HG03457 (cell line): ENCODE measurements at regions not wholly inside any gene's neighbourhood (a gene's known extent, or its start where the extent isn't known, plus 50 kb on each side); places are given as distances from the start of the nearest gene placed in this dataset.
"Not testable (repeated sequence)": the region's sequence is repeated elsewhere in the genome, so short reads cannot be mapped to it uniquely, and the experiment has no call there.

Experiments used
- ATAC-seq: cut with Tn5 transposase; IDR thresholded peaks from one replicate; pipeline ENCODE4 v1.9.1; 2021; ENCODE audit warnings: moderate number of reproducible peaks; ENCODE audit not compliant: unreplicated experiment

GRCh38 chr9:96133321-96134021 lies 168.5 kb downstream of the HSD17B3 start:
- no peak for ATAC-seq

DNA sequence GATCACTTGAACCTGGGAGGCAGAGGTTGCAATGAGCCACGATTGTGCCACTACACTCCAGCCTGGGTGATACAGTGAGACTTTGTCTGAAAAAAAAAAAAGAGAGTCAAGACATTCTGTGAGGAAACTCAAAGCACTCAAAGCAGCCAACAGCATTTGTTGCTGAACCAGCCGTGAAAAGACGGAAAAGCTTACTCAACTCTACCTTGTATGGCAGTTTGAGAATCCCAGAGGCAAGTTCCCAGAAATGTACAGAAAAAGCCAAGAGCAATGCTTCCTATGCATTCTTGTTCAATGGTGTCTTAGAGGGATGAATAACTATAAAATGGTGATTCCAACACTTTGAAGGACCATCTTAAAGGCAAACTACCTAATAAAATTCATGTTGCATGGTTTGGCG lies 170.2 kb downstream of the HSD17B3 start:
- no peak for ATAC-seq

- ATAC-seq: no peak
These were observed 171.0 kb downstream of the HSD17B3 start for GRCh38 chr9:96130970-96131369.

GRCh38 chr9:96129747-96130146 lies 172.2 kb downstream of the HSD17B3 start:
- ATAC-seq: no peak

DNA sequence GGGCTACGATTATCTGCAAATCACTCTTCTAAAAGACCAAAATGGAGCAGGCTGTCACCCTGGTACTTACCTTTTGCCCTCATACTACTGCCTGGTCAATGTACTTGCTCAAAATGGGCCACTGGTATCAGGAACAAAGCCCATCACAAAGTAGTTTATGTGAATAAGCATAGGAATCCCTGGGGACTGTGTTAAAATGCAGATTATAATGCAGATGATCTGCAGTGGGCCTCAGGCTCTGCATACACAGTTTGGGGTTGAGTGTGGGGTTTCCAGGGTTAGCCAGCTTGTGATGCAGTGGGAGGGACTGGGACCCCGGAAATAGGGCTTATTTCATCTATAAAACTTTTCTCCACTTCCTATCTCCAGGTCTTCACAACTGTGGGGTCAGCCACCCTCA lies 173.1 kb downstream of the HSD17B3 start:
- ATAC-seq: no peak

DNA sequence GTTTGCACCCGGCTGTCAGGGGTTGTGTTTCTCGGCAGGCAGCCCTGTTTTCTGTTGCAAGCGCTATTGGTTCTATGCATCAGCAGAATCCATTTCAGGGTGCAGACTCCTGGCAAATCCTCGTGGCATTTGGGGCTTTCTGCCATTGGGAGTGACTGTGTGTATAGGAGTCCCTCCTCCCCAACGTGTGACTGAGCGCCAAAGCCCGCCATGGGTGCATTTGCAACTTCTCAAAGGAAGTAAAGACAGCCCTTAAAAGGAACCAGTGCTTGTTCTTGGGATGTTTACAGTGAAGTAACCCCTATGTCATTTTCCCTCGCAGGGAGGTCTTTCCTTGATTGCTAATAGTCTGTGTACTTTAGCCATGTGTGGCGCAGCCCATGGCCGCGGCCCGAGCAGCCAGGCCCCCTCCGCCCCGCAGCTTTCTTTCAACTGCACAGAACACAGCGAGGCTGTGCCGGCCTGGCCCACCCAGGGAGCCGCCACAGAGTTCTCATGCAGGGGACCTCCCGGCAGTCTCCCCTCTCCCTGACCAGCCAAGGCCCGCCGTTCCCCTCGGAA lies 175.6 kb downstream of the HSD17B3 start:
- no peak for ATAC-seq

DNA sequence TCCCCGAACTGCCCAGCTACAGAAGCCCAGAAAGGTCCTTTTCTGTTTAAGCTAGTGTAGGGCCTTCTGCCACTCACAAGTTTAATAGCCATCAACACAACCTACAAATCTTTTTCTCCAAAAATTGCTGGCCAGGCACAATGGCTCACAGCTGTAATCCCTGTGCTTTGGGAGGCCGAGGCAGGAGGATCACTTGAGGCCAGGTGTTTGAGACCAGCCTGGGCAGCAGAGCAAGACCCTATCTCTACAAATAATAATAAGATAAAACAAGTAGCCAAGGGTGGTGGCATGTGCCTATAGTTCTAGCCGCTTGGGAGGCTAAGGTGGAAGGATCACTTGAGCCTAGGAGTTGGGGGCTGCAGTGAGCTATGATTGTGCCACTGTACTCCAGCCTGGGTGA lies 176.4 kb downstream of the HSD17B3 start:
- ATAC-seq: no peak

DNA sequence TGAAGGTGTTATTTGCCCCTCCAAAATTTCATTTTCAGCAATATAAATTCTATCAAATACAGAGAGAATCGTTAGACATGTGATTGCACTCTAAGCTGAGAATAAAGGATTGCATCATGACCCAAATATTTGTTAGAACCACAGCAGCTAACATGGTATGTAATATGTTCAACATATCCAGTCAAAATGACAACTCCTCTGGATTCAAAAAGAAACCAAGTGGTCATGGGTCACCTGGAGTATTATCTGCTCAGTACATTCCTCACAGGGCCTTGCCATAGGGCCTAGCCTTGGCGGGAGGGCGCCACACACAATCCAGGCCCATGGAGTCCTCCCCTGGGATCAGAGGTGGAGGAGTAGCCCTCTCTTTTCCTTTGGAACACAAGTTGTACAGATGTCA lies 179.2 kb downstream of the HSD17B3 start:
- no peak for ATAC-seq

DNA sequence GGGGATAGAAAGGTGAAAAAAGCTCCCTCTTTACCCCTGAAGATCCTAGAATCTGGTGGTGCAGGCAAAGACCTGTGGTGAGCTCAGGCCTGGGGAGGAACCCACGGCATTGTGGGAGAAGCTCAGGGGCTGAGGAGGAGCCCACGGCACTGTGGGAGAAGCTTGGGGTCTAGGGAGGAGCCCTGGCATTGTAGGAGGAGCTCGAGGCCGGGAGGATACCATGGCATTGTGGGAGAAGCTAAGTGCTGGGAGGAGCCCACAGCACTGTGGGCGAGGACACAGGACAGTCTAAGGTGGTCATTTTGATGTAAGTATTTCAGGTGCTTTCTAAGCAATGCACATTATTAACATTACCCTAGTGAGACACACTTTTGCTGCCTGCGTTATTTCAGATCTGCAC lies 179.7 kb downstream of the HSD17B3 start:
- no peak for ATAC-seq

DNA sequence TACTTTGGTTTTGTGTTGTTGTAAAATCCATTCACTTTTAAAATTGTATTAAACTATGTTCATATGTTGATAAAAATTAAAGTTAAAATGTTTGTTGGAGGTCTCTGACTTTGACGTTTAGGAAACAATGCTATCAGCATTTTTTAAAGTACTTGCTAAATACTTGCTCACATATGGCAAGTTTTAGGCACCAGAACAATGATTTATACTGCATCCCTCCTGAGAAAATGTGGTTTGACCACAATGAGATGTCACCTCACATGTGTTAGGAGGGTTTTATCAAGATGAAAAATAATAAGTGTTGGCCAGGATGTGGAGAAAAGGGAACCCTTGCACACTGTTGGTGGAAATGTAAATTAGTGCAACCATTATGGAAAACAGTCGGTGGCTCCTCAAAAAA lies 180.8 kb downstream of the HSD17B3 start:
- ATAC-seq: no peak

GRCh38 chr9:96117398-96118080 lies 184.4 kb downstream of the HSD17B3 start:
- ATAC-seq: no peak

DNA sequence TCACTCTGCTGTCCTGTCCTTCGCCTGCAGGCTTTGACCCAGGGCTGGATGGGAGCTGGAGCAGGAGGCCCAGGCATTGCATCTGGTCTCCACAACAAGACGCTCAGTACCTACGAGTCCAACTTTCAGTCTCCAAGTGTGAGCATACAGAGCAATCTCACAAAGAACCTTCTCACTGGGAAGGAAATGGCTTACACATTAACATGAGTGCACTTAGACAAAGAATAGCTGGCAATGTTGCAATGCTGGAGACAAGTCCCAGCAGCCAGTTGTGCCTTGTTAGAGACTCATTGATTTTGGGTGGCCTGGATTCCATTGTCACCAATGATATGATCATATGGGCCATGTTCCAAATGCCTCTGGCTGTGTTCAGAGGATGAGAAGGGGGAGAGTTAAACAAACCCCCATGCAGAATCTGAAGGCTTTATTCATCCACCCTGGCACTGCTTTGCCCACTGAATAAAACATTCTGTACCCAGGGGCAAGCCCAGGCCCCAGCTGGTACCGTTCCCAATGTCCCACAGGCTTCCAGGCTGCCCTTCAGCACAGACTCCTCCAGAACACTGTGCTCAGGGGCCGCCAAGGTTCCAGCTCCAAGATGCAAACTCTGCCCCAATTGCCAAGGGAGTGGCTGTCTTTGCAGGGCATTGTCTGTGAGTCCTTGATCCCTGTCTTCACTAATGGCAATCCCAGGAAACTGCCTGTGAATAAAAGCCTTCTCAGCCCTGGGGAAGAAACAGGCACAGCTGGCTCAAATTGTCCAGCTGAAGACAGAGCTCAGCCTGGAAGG lies 185.5 kb downstream of the HSD17B3 start:
- ATAC-seq: no peak

DNA sequence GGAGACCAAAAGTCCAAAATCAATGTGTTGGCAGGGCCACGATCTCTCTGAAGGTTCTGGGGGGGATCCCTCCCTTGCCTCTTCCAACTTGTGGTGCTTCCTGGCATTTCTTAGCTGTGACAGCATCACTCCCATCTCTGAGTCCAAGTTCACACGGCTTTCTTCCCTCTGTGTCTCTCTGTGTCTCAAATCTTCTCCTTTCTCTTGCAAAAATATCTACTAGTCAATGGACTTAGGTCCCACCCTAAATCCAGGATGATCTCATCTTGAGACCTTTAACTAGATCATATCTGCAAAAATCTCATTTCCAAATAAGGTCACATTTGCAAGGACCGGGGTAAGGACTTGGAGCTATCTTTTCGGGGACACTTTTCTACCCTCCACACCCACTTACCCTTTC lies 186.1 kb downstream of the HSD17B3 start:
- ATAC-seq: no peak

DNA sequence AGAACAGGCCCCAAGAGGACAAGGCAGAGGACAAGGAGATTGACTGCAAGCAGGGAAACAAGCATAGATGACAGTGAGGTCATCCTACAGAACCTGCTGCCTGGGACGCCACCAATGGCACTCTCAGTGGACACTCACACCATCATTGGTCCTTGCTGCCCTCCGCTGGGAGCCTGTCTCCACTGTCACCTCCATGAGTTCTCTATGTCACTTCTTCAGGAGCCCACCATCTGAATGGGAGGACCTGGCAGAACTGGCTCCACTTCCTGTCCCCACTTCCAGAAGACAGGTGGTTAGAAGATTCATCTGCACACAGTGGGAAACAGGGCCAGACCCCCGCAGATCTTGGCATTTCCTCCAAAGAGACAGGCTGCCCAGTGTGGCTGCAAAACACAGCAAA lies 188.9 kb downstream of the HSD17B3 start:
- no peak for ATAC-seq

- no peak for ATAC-seq
These were observed 192.2 kb downstream of the HSD17B3 start for GRCh38 chr9:96109680-96110351.

DNA sequence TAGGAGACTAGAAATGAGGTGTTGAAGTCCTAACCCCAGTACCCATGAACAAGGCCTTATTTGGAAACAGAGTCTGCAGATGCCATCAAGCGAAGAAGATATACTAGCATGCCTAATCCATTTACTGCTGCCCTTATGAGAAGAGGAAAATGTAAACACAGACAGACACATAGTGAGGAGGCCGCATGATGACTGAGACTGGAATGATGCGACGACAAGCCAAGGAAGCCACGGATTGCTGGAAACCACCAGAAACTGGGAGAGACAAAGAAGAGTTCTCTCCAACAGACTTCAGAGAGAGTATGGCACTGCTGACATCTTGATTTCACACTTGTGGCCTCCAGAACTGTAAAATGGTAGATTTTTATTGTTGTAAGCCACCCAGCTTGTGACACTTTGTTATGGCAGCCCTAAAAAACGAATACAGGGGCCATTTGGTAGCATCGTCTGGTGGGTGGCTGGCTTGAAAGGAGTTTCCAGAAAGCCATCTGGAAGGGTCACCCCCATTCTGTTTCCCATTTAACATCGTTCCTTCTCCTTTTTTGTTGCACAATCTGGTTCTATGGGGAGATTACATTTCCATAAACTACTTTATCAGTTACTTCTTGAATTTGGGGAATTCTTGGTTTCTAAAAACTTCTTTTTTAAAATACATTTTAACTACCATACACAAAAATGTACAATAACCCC lies 193.1 kb downstream of the HSD17B3 start:
- no peak for ATAC-seq

DNA sequence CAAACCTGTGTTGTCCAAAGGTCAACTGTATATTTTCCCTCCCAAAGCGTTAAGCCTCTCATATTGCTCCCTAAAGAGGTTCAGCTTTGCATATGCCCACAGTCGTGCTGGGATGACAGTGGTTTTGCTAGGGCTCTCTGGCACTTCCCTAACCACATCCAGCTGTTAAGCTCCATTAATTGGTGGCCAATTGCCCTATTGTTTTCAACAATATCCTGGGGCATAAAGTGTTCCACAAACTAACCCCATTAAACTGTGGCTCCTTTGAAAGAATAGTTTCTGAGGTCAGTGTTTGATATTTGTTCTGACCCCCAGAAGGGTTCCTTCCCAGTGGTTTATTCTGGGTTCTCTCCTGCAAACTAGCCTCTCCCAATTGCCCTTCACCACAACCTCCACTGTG lies 194.5 kb downstream of the HSD17B3 start:
- ATAC-seq: no peak

- no peak for ATAC-seq
These were observed 201.3 kb downstream of the HSD17B3 start for GRCh38 chr9:96100385-96101300.

DNA sequence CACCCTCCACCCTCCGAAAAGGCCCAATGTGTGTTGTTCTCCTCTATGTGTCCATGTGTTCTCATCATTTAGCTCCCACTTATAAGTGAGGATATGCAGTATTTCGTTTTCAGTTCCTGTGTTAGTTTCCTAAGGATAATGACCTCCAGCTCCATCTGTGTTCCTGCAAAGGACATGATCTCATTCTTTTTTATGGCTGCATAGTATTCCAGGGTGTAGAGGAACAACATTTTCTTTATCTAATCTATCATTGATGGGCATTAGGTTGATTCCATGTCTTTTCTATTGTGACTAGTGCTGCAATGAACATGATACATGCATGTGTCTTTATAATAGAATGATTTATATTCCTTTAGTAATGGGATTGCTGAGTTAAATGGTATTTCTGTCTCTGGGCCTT lies 211.3 kb downstream of the HSD17B3 start:
- ATAC-seq: not testable (repeated sequence)
